ENCODE measurements at regions not wholly inside any gene's neighbourhood (a gene's known extent, or its start where the extent isn't known, plus 50 kb on each side); places are given as distances from the start of the nearest gene placed in this dataset.

DNA sequence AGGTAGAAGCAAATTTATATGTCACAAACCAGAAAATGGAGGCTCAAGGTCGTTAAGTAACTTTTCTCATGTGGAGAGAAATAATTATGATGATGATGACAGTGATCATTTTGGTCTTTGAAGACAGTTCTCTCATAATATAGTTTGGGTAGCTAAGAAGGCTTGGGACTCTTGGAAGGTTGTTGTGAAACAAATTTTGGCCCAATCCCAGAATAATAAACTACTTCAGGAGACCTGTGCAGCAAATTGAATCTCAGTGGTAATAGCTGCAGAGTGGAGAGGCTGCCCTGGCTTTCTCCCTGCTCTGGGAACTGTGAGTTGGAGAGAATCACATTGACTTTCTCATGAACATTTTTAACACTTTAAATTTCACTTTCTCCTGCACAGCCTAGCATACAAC lies 217.2 kb upstream of the BOD1L1 start:
- no peak for DNase-seq (ENCODE audit: low read depth in 2 of 2)

DNA sequence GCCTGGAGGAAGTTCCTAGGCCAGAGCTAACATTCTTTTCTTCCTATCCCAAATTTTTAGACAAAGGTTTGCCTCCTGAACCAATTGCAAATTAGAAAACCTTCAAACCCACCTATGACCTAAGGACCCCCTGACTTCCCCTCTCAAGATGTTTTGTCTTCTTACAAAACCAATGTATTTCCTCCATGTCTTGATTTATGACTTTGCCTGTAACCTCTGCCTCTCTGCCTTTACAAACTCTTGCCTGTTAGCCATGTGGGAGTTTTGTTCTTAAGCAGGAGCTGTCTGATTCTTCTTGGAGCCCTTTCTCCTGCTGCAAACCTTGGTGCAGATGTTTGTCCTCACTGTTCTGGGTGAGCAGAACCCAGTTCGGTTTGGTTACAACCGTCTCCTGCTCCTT lies 222.3 kb upstream of the BOD1L1 start:
- no peak for DNase-seq (ENCODE audit: low read depth in 2 of 2)

DNA sequence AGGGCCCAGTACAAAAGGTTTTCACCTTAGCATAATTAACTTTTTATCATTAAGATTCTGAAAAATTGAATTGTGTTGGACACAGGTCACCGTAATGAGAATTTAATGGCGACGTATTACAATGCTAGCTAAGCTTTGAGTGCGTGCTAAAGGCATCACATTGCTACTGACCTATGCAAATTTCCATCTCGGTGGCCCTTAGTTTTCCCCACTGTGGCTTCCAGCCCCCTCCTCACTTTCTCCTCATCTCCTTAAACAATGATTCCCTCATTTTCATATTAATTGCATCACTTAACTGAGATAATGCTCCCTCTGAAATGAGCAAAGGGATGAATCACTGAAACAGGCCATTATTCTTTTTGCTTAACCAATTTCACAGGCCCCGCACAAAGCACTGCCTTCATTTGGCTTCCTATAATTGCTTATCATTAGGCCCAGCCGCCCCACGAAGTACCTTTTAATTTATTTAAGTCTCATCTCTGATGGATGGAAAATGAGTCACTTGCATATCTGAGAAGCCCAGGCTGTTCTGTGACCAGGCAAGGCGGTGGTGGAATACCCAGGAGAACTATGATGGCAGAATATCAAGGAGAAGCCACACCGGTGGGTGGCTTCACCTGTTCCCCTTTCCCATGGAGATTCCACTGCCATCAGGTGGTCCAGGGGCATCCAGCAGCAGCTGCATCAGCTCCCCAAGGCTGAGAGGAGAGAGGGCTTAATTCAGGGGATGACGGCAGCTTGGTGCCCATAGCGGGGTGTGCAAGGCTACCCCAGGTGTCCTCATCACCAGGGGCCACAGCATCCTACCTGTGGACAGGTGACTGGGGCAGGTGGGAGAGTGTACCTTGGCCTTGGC lies 223.8 kb upstream of the BOD1L1 start:
- DNase-seq (ENCODE audit: low read depth in 2 of 2), result no peak

DNA sequence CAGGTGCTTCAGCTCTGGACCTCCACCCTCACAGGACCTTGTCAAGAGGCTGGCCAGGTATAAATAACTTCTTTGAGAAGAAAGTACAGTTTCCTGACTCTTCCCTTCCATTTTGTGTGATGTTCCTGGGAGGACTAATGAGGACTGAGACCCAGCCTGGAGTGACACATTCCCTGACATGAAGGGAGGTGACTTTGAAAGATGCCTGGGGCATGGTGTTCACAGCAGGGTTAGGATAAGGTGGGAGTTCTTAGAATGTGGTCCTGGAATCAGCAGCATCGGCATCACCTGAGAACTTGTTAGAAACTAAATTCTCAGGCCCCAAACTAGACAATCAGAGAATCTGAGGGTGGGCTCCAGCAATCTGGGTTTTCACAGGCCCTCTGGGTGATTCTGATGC lies 224.9 kb upstream of the BOD1L1 start:
- DNase-seq (ENCODE audit: low read depth in 2 of 2), result no peak

DNA sequence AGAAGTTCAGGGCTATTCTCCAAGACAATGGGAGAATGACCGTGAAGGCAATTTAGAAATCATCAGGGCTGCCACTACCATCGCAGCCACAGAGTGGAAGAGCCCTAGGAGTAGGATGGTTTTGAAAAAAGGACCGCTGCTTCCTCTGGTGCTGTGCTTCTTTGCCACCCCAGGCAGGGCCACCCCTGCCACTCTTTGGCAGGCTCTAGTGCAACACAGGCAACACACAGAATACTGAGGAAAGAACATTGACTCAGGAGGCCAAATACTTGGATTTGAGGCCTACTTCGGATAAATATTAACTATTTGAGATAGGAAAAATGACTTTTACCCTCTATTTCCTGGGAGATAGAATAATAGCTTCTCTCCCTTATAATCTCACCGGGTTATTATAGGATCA lies 228.9 kb upstream of the BOD1L1 start:
- no peak for DNase-seq (ENCODE audit: low read depth in 2 of 2)

DNA sequence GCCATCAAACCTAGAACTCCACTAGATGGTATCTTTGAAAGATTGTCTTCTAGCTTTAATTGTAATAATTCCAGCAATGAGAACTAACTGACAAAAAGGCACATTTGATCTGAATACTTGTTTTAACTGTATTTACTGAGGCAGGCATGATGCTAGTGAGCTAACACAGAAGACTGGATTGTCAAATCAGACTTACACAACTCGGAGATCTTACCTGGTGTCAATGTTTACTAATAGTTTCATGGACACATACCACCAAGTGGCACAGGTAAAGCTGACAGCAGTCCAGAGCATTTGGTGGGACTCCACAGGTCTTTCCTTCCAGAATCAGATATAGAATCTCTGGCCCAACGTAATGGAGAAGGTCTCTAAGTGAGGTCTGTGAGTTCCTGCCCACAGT lies 229.9 kb upstream of the BOD1L1 start:
- DNase-seq (ENCODE audit: low read depth in 2 of 2), result no peak

DNA sequence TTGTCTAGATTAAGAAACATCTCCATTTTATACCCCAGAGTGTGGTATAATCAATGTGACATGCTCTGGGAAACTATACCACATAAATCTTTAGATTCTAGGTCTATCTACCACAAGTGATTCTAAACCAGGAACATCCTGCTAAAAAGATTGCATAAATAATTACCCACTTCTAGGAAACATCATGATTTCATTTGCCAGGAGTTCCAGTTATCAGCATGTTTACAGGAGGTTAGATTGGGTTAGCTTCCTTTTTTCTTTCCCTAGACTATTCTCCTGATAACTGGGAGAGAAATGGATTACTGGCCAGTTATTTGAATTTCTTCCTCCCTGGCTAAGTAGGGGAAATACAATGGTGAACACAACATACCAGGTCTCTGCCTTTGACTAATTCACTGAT lies 230.3 kb upstream of the BOD1L1 start:
- DNase-seq (ENCODE audit: low read depth in 2 of 2), result no peak

DNA sequence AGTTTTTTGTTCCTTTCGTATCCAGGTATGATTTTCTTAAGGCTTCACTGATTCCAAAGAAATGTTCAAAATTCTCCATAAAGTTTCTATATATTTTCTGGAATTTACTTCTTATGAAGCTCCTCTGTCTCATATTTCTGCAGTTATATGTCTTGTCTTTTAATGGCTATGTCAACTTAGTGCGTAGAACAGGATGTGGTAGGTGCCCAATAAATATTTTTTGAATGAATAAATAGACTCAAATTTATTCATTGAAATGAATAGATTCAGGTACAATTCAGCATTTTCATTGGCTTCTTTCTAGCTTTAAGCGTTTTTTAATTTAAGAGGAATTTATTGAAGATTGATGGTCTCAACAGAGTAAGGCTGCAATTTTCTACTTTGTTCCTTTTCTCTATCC lies 231.9 kb upstream of the BOD1L1 start:
- no peak for DNase-seq (ENCODE audit: low read depth in 2 of 2)

DNA sequence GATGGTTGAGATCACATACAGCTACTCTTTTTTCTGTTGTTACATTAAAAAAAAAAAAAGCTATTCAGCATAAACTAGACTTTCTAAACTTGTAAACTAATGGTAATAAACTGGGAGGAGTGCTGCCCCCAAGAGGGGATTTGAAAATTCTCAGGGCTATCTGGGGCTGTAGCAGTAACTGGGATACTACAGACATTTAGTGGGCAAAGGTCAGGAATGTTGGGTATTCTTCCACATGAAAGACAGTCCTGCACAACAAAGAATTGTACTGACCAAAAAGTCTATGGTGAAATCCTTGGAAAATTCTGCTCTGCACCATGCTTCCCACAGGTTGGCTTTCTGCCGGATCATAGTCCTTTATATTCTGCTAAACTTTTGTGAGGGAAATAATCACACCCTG lies 232.6 kb upstream of the BOD1L1 start:
- DNase-seq (ENCODE audit: low read depth in 2 of 2), result no peak

DNA sequence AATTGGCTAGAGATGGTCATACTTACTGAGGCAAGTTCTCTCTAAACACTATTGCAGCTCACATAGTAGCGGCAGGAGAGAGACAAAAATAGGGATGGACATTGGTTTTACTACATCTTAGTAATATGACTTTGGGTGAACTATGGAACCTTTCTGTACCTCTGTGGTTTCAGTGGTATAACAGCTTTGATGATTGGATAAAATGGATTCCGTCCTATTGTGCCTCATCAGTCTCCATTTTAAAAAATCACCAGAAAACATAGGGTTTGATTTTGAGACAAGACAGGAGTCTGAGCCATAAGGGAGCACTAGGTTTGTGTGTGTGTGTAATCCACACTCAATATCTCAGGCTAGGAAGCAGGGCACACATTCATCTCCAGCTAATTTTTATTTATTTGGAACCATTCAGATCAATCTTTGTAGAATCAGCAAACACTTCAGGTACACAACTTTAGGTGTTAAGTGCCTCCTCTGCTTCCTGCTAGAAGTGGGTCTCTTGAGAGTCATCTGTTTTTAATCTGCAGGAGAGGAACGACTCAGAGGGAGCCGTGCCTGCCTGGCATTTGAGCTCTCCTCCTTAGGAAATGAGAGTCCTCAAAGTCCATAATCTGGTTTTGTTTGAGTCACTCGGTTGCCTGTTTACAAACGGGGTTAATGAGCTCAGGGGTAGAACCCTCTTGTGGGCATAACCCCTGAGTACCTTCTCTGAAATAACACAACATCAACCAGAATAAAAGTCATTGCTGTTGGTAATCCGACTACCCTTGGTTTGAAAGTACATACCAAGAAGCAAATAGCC lies 238.5 kb upstream of the BOD1L1 start:
- DNase-seq (ENCODE audit: low read depth in 2 of 2), result no peak

DNA sequence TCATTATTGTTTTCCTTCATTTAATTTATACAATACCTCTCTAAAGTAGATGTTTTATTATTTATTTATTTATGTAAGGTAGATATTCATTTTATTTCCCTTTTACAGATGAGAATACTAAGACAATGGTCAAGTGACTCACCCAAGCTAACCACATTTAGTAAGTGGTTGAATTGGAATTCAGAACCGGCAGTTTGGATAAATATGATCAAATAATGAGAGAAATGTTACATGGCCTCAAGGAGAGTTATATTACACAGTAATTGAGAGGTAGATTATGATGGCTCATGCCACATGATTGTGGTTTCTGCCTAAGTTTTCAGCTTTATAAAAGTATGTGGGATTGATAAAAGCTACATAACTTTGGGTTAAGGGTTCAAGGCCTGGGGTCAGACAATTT lies 239.4 kb upstream of the BOD1L1 start:
- DNase-seq (ENCODE audit: low read depth in 2 of 2), result no peak

DNA sequence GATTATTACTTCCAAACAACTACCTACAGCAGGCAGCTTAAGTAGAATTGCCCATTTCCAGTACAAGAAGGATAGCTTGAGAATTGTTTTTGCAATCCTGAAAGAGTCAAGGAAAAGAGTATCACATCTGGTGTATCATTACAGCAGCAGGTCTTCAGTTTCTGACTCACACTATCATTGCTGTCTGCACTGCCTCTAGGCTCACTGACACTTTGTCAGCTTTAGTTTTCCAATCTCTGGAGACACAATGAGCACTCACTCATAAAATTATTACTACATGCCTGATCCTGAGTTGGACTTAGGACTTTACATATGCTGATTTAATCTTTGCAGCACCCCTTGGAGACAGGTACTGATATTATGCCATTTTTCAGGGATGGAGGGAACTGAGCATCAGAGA lies 244.6 kb upstream of the BOD1L1 start:
- no peak for DNase-seq (ENCODE audit: low read depth in 2 of 2)

DNA sequence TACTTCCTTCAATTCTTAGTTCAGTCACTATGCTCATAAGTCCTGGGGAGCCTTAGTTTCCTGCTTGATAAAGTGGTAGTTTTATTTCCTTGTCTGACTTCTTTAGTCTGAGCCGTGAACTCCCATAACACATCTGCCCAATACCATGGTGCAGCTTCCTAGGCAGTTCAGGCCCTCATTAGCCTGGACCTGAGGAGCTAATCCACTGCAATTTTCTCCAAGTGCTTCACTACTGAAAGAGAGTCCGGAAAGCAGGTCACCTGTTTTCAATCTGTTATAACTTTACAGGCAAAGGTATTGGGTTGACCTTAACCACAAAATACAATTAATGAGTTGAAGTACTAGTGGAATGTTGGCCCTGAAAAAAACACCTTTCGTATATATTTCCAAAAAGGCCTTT lies 245.4 kb upstream of the BOD1L1 start:
- DNase-seq (ENCODE audit: low read depth in 2 of 2), result no peak

DNA sequence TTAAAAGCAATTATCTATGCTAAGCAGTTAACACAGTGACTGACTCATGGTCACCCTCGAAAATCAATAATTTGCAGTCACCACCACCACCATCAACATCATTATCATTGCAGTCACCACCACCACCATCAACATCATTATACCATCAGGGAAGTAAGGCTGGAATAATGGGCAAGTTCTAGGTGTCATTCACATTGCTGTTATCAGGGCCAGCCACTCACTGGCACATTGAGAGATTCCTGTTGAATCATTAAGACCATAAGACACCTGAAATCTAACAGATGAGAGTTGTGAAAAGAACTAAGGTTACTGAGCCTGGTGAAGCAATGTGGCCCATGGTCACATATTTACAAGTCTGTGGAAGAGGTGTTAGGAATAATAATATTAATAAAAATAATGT lies 247.7 kb upstream of the BOD1L1 start:
- no peak for DNase-seq (ENCODE audit: low read depth in 2 of 2)

DNA sequence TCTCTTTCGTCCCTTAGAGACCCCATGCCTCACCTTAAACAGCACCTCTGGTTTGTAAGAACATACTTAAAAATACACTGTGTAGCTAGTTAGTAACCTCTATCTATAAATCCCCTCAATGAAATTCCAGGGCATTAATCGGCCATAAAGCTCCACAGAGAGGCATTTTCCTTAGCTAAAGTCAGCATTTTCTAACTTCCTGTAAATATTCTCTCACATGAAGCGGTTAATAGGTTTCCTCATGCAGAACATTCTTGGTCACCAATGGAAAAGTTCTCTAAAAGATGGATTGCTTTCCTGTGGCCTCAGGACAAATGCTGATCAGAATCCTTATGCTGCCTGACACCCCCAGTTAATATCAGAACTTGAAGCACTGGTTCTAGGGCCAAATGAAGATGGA lies 248.6 kb upstream of the BOD1L1 start:
- no peak for DNase-seq (ENCODE audit: low read depth in 2 of 2)

DNA sequence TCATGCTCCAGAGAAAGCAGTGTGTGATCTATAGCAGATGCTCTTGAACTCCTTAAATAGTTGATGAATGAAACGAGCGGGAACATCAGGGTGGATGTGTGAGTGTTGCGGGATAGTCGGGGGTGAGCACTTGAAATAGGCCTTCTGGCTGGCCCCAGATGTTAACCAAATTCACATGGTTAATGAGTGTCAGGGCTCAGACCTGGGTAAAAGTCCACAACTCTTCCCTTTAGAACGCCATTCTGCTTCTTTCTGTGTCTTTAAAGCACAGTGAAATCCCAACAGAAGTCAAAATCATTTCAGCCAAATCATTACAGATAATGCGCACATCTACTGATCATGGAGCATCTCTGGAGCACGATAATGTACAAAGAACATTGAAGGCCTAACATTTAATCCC lies 249.4 kb upstream of the BOD1L1 start:
- DNase-seq (ENCODE audit: low read depth in 2 of 2), result no peak

DNA sequence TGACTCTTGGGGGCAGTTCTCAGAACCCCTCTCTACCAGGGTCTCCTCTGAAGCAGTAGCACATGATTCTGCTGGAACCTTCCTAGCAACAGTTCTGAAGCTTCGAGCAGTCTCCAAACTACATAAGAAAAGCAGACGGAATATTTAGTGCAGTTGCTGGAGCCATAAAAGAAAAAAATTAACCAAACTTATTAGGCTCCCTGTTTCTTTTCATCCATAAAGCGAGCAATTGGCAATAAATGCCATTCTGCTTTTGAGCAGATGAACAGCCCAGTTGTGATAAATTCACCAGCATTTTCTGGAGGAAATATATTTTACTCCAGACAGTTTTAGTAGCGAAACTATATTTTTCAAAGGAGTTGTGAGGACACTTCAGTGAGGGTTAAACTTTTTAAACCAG lies 250.1 kb upstream of the BOD1L1 start:
- no peak for DNase-seq (ENCODE audit: low read depth in 2 of 2)

DNA sequence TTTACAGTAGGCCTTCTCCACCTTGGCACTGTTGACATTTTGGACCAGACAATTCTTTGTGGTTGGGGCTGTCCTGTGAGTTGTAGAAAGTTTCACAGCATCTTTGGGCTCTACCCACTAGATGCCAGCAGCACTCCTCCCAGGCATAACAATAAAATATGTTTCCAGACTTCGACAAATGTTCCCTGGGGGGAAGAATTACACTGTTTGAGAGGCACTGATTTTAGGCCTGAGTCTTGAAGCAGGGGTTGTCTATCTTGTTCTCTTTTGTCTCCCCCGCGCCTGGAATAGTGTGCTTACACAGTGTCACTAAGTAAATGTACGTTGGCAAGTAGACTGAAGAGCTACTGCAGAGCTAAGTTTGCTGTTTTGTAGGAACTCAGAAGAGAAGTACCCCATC lies 254.4 kb upstream of the BOD1L1 start:
- no peak for DNase-seq (ENCODE audit: low read depth in 2 of 2)

DNA sequence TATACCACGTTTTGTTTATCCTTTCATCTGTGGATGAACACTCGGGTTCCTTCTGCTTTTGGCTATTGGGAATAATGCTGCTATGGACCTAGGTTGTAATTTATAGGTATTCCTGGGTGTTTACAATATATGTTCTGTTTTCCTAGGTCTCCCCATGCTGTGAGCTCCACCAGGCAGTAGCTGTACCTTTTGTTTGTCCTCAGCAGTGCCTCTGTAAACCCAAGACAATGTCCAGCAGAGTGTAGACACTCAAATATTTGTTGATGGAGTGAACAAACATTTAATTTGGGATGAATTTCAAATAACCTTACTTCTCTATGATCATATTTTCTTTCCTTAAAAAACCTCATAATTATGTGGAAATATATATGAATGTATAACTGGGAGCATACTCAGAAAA lies 259.5 kb upstream of the BOD1L1 start:
- DNase-seq (ENCODE audit: low read depth in 2 of 2), result no peak

DNA sequence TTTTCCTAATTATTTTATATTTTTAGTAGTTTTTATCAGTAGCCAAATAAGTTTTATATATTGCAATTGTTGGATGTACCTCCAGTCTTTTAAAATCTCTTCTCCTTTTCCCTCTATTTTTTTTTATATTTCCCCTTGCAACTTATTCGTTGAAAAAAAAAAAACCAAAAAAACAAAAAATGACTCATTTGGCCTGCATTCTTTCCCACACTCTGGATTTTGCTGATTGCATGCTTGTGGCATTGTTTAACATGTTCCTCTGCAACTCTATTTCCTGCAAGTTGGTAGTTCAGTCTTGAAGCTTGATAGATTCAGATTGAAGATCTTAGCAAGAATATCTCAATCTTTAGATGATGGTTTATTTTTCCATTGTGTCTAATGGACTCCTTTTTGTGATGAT lies 260.6 kb upstream of the BOD1L1 start:
- DNase-seq (ENCODE audit: low read depth in 2 of 2), result no peak

DNA sequence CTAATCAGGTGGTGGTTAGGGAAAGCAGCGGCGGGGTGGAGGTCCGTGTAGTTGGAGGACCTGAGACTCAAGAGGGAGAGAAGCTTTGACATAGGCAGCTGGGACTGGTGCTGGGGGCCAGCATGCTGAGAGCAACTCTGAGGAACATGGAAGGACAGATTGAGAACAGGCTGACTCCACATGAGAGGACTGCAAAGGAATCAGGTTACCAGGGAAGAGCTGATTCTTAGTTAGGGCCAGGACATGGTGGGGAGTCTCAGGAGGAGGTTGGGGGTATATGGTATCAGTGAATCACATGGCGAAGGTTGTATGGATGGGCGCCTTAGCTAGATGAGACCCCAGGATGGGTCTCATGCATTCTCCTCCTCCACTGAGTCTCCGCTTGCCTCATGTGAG lies 264.0 kb upstream of the BOD1L1 start:
- no peak for DNase-seq (ENCODE audit: low read depth in 2 of 2)

DNA sequence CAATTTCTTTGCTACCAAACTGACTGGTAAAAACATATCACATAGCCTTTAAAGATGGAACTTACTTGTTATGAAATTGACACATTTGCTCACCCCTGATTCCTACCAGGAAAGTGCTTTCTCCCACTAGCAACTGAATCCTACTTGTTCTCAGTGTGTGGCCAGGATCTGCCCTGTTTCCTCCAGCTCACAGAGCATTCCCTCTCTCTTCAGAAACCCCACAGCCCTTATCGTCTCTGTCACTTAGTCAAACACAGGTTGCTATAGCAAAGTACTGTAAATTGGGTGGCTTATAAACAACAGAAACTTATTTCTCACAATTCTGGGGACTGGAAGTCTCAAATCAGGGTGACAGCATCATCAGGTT lies 265.2 kb upstream of the BOD1L1 start:
- DNase-seq (ENCODE audit: low read depth in 2 of 2), result no peak

DNA sequence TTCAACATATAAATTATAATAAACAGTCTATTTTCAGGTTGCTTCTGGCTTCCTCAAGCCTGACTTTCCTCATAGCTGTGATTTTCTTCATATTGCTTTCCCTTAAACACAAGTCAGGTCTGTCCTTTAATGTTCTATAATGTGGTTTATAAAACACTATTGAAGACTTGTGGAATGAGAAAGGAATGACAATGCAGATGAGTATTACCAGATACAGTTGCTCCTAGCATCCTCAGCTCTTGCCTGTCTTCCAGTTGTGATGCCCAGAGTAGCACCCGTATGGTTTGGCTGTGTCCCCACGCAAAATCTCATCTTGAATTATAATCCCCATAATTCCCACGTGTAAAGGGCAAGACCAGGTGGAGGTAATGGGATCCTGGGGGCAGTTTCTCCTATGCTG lies 265.7 kb upstream of the BOD1L1 start:
- DNase-seq (ENCODE audit: low read depth in 2 of 2), result no peak

DNA sequence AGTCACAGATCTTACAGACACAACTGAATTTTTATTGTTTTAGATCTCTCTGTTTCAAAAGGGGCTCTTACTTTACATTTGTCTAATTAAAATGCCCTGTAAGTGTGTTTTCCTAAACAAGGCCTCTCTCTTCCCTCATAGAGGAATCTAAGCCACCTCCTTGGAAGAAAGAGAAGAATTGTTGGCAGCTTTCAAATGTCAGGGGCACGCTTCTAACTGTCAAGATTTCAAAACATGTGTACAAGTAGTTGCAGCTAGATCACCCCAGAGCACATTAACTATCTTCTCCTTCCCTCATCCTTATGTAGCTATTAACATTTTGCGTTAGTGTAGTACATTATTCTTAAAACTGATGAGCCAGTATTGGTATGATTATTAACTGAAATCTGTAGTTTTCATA lies 266.5 kb upstream of the BOD1L1 start:
- DNase-seq (ENCODE audit: low read depth in 2 of 2), result no peak

All from stimulated activated CD4-positive, alpha-beta T cell treated with anti-CD3 and anti-CD28 coated beads, Interleukin-1b, Interleukin-23, amount 100 ng/mL, for 1 hour (primary cell).